HL-60 (cell line): ENCODE measurements at regions not wholly inside any gene's neighbourhood (a gene's known extent, or its start where the extent isn't known, plus 50 kb on each side); places are given as distances from the start of the nearest gene placed in this dataset.

Experiments
- POLR2AphosphoS5 ChIP-seq: IDR thresholded peaks from 2 replicates; pipeline ENCODE4 v1.6.1; 2012; ENCODE audit warnings: low read depth
- SPI1 ChIP-seq: IDR thresholded peaks from 2 replicates; pipeline ENCODE4 v1.6.1; 2012; ENCODE audit warnings: low read depth, mild to moderate bottlenecking, borderline replicate concordance
- TF ChIP-seq, protein P1 (sequence below): IDR thresholded peaks from one replicate; pipeline ENCODE4 v1.5.1; 2011; ENCODE audit warnings: low read length, control low read depth, inconsistent platforms; ENCODE audit not compliant: insufficient read depth

DNA sequence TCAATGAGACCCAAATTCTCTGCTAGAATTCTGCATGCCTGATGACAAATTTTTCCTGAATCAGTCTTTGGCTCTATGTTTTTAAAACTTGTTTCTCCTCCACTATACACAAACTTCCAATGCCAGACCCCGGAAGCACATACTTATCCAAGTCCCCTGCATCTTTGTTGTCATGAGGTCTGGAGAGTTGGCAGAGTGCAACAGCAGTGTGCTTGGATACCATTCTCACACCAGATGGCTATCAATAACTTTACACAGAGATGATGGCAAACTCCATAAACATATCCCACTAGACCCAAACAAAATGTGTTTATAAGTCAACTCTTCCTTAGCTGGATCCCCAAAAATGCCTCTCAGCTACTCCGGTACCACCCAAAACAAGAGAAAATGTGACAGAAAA, 337.7 kb upstream of the TRPC7 start:
- TF ChIP-seq, protein P1, sequence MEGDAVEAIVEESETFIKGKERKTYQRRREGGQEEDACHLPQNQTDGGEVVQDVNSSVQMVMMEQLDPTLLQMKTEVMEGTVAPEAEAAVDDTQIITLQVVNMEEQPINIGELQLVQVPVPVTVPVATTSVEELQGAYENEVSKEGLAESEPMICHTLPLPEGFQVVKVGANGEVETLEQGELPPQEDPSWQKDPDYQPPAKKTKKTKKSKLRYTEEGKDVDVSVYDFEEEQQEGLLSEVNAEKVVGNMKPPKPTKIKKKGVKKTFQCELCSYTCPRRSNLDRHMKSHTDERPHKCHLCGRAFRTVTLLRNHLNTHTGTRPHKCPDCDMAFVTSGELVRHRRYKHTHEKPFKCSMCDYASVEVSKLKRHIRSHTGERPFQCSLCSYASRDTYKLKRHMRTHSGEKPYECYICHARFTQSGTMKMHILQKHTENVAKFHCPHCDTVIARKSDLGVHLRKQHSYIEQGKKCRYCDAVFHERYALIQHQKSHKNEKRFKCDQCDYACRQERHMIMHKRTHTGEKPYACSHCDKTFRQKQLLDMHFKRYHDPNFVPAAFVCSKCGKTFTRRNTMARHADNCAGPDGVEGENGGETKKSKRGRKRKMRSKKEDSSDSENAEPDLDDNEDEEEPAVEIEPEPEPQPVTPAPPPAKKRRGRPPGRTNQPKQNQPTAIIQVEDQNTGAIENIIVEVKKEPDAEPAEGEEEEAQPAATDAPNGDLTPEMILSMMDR = no peak
- no peak for TF ChIP-seq SPI1
- no peak for TF ChIP-seq POLR2AphosphoS5
